ENCODE measurements at regions not wholly inside any gene's neighbourhood (a gene's known extent, or its start where the extent isn't known, plus 50 kb on each side); places are given as distances from the start of the nearest gene placed in this dataset.

DNA sequence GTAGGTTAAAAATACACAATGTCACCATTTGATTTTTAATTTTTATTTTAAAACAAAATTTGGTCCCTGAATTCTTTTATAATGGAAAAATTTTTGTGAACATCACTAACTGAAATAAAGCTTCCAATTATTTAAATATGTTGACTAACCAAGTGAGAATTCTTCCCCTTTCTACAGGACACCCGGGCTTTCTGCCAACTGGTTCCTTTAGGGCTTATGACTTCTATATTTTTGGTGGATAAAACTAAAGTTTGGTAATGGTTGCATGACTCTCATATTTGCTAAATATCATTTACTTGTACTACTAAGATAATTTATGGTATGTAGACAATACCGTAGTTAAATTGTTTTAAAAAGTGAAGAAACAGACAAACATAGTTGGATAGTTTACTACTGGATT lies 291.0 kb upstream of the DOK6 start:
- DNase-seq, result no peak

DNA sequence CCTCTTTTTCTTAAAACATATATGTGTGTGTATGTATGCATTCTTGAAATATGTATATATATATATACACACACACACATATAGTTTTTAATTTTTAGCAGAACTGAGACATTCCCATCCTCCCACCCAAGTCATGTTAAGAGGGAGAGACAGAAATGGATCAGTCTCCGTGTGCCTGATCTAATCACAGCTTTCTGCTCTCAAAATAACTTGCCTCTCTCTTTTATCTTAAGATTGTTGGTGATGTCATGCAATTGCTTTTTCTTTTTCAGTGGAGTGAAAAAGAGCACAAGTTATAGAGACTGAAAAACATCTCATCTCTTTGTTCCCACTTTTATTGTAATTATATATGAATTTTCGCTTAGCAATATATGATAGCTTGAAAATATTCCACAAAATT lies 279.9 kb upstream of the DOK6 start:
- no peak for DNase-seq

DNA sequence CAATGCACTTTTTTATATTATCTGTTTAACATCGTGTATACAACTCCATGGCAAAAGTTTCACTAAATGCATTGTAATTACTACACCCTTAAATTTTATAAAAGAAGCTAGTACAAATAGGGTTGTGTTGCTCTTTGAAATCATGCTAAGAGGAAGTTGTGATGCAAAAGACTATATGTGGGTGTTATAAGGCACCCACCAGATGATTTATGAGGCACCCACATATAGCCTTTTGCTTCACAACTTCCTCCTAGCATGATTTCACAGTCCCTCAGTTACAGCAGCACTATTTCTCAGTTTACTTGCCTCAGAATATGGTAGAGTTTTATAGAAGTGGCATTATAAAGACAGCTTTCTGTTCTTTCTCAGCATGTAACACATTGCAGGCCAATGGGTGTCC lies 277.3 kb upstream of the DOK6 start:
- DNase-seq, result no peak

DNA sequence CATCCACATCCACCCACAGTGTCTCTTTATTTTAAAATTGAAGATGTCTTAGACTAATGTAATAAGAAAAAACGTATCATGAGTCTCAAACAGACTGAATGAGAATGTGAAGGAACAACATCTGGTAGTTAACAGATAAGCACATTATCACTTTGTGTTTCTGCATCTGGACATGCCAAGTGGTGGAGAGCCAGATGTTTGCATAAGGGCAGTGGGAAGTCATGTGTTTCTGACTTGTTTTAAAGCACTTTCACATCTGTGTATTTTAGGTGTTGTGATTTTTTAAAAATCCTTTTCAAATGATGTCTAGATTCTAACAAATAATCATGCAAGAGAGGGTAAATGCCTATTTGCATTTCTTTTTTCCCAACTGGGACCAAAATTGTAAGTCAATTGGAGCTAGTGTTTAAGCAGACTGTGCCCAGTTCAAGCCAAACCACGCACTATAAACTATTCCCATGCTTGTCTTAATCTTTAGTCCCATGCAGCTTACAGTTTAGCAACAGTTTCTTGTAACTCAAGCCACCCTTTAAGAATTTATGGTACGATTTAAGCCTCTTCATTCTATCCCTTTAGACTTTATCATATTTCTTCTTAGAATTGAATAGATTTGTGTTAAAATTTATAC lies 272.7 kb upstream of the DOK6 start:
- no peak for DNase-seq

DNA sequence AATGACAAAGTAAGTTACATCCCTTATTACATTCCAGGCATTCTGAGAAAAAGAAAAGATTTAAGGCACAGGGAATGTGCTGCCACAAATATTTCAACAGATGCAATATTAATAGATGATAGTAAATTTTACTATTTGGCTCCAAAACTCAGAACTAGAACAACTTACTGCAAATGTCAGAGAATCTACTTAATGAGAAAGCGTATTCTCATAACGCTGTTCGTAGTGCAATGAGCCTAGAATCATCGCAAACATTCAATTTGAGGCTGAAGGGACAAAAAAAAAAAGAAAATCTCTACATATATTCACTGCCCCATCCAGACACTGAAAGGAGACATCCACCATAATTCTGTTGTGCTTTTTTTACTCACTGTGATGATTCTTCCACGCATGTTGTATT lies 272.1 kb upstream of the DOK6 start:
- DNase-seq, result no peak

DNA sequence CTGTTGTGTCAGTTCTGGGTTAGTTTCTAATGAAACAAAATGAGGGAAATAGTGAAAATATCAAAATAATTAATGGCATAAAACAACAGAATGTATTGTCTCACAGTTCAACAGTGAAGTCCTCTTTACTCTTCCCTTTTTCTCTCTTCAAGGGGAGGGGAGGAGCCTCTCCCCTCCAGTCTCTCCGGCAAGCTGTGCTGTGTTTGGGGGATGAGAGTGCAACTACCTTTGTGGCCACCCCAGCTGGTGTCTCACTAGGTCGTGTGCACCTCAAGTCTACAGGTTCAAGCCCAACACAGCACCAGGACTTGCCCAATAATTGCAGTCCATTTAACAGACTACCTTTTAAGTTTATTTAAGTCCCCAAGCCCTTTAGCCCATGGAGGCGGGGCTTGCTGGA lies 271.7 kb upstream of the DOK6 start:
- DNase-seq, result no peak

DNA sequence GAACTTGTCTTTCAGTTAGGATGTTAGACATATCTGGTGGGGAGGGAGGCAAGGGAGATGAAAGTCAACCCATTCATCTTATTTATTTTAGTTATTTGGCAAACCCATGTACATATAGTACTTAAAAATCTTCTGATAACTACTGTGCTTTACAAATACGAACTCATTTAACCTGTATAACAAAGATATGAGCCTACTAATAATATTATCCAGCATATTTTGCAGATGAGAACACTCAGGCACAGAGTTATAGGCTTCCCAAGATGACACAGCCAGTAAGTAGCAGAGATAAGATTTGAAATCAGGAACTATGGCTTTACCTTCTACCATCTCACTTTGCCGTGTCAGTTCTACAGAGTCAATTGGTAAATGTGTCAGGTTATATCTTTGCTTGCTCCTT lies 262.6 kb upstream of the DOK6 start:
- no peak for DNase-seq

DNA sequence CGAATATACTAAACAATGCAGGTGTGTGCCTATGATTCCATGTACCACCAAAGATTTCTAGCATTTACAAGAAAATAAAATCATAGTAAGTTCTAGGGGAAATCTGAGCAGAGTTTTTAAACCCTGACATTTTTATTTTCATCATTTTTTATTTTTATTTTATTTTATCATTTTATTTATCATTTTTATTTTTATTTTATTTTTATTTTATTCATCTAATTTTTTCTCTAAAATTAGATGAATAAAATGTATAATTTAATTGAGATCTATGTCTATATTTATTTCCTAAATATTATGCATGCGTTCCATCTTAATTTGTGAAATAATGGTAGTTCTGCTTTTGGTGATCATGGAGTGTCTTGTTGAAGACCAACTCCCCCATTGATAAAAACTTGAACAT lies 257.6 kb upstream of the DOK6 start:
- no peak for DNase-seq

DNA sequence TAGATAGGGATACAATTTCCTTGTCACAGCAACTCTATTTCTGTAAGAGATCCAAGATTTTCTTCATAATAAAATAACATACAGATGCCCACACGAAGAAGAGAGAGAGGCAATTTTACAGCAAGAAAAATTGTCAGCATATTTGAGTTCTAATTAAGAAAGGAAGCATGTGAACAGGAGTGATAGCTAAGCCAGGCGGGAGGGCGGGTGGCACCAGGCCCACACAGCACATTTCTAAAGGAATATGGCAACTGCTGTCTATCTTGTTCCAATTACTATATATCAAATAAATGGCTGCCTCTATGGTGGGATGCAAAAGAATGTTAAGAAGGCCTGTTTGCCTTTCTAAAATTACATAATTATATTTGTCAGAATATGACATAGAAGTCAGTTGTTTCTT lies 248.3 kb upstream of the DOK6 start:
- no peak for DNase-seq

DNA sequence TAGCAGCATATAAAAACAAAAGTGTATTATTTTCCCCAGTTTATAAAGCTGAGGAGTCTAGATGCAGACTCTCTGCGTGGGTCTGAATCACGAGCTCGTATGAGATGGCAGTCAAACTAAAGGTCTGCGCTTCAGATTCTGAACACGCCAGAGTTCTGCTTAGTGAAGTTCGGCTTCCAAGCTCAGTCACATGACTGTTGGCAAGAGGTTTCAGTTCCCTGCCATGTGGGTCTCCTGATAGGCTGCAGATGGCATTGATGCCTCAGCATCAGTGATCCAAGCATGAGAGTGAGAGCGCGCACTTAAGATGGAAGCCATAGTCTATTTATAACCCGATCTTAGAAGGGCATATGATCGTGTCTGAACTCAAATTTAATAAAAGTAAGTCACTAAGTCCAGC lies 242.8 kb upstream of the DOK6 start:
- DNase-seq, result no peak

DNA sequence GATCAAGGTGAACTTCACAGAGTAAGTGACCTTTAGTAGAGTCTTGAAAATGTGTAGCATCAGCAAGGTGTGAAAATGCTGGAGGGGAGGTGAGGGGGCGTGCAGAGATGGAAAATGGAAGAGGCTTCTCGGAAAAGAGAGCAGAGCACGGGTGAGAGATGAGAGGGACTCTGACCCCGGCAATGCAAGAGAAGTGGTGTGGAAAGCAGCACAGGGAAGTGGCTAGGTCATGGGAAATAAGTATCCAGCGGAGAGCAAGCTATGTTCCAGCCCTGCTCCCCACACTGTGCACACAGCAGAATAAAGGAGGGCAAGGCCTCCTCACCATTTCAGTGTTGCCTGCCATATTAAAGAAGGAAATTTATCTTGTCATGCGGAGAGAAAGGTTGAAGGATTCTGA lies 241.7 kb upstream of the DOK6 start:
- DNase-seq, result no peak

DNA sequence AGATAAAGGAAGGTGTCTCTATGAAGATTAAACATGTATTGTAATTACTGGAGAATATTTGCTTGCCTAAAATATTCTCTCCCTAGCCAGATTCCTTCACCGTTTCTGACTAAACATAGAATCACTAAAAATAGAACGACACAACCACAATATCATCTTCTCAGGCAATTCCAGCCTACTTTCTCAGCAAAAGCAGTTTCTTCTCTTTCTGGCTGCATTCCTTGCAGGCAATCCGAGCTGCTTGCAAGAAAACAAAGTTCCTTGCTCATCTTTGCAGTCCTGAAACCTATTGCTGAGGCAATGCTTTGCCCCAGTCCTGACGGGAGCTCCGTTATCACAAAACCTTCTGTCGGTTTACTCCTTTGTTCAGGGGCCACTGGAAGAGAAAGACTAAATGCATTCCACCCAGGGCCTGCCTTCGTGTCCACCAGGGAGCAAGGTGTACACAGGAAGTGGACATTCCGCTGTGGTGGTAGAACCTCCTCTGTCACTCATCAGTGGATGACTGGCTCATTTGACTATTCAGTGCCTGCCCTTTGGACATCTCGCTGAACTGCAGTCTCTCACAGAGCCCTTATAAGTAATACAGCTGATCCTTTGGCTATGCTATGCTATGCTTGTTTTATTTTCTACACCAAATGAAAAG lies 239.2 kb upstream of the DOK6 start:
- DNase-seq, result no peak

DNA sequence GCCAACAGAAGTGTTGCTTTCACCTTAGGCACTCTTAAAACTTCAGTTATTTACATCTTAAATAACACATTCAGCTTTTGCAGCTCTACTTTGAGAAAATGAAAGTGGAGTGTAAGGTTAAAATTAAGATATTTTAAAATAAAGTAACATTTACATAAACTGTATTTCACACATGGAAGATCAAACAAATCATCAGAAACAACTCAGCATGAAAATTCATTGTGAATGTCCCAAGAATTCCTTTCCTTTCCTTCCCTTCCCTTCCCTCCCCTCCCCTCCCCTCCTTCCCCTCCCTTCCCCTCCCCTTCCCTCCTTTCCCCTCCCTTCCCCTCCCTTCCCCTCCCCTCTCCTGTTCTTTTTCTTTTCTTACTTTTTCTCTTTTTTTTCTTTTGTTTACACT lies 238.0 kb upstream of the DOK6 start:
- DNase-seq, result no peak

DNA sequence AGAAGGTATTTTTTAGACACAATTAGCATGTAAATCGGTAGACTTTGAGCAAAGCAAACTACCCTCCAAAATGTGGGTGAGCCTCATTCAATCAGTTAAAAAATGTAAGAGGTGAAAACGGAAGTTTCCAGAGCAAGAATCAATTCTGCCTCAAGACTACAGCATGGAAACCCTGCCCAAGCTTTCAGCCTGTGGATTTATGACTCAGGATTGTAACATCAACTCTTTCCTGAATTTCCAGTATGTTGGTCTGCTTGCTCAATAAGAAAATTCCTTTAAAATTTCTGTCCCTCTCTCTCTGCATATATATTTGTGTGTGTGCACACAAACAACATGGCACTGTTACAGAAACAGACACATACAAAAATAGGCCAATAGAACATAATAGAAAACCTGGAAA lies 228.6 kb upstream of the DOK6 start:
- DNase-seq, result no peak

DNA sequence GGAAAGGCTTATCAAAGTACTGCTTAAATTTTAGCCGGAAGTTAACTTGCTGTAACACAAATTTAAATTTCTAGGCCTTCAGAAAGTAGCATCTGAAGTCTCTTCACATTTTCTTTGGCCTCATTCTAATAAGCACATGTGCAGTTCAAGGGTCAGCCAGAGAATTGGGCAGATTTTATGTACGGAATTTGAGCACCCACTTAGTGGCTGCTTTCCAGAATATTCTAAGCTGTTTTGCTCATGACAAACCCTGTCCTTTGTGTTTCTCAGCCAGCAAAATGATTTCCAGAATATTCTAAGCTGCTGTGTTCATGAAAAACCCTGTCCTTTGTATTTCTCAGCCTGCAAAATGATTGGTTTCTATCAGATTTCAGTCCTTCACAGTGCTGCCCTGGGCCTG lies 225.0 kb upstream of the DOK6 start:
- DNase-seq, result no peak

DNA sequence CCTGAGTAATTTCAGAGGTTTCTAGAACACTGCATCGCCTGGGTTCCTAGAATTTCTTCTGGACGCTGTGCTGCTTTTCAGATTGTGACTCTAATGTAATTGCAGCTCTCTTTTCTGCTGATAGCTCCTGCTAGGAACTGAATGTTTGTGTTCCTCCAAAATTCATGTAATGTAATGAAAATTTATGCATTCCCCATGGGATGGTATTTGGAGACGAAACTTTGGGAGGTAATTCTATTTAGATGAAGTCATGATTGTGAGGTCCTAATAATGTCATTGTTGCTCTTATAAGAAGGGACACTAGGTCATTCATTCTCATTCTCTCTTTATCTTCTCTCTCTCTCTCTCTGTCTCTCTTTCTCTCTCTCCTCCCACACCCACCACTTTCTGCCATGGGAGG lies 223.9 kb upstream of the DOK6 start:
- no peak for DNase-seq

DNA sequence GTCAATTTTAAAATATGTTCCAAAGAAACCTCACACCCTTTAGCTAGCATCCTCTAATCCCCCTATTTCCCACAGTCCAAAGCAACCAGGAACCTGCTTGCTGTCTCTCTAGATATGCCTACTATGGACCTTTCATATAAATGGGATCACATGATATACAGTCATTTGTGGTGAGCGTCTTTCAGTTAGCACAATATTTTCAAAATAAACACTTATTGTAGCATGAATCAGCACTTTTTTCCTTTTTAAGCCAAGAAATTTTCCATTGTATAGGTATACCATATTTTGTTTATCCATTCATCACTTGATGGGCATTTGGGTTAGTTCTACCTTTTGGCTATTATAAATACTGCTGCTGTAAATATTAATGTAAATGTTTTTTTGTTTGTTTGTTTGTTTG lies 223.0 kb upstream of the DOK6 start:
- DNase-seq, result no peak

DNA sequence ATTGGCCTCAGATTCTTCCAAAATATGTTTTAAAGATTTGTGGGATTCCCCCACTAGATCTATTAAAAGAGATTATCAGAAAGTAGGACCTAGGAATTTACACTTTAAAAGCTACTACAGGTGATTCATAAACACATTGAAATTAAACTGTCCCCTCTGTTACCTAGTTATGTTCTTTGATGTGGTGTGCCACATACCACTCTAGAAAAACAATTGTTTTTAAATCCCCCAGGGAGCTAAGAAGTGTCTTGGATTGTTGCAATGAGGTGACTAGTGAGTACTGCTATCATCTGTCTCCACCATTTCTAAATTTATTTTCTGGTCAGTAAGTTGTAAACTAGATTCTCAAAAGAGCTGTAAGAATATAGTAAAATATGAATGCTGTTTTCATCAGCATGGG lies 214.5 kb upstream of the DOK6 start:
- DNase-seq, result no peak

DNA sequence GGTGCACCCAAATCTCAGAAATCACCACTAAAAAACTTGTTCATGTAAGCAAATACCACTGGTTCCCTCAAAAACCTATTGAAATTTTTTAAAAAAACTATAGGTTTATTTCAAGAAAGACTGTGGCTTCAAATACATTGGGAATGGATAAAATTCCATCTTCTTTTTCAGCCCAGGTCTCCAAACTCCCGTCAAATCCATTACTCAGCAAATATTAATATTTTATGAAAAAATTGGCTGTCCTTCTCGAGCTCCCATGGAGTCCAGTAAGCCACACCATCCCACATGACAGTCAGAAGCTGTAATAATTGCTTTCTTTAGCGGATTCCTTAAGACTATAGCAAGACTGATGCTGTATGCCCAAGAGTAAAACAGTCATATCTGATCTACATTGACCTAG lies 204.4 kb upstream of the DOK6 start:
- DNase-seq, result no peak

DNA sequence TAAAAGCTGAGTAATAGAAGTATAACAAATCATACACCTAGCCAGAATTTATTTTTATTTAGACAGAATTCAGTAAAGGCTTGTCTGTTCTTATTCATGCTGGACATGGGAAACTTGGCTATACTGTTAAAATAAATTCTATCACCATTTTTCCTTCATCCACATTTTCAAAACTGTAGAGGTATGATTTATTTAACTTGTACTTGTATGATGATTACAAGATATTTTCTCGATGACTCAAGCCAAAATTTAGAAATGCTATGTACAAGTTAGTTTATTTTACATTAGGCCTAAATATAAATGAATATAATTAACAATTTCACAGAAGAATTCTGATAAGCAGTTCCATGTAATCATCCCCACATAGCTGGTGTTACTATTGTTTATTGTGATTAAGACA lies 194.8 kb upstream of the DOK6 start:
- no peak for DNase-seq

DNA sequence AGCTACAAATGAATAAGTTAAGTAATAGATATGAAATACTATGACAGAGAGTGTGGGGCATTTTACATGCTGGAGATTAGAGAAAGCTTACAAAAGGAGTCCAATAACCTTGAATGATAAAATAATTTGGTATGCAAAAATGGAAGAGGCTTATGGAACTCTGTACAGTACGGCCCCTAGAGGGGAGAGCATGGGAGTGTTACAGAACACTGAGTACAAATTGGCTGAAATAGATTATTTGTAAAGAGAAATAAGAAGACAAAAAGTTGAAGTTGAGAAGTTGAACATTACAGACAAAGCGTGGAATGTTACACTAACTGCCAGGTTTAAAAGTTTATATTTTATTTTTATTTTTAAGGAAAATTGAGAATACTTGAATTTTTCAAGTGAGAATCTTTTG lies 192.1 kb upstream of the DOK6 start:
- no peak for DNase-seq

DNA sequence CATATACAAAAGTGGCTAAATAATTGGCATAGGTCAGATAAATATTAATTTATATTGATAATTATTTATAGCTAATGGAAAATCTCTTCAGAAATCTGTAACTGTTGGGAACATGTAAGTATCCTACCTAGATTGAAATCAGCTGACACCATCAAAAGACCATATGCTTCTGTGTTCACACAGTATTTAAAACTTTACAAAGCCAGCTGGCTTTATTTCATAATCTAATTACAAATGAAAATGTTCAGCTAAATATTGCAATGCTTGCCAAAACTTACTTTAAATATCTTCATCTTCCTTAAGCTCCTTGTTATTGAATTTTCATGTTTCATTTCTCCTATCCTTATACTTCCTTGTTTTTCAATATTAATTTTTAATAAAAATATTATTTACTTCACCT lies 190.9 kb upstream of the DOK6 start:
- no peak for DNase-seq

DNA sequence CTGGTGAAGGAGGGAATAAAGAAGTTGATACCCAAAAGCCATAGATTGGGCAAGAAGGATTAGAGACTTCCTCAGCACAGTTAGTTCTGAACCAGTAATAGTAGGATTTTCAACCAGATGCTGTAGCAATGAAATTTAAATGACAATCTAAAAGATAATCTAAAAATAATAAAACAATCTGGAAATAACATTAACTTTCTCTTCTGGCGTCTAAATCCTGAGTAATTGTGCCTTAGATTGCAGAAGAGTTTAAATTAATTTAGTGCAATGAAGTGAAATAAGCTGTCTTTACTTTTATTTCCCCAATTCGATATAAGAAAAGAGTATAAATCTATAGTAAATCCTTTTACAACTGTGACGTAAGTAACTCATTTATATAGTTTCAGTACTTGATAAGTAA lies 186.8 kb upstream of the DOK6 start:
- no peak for DNase-seq

DNA sequence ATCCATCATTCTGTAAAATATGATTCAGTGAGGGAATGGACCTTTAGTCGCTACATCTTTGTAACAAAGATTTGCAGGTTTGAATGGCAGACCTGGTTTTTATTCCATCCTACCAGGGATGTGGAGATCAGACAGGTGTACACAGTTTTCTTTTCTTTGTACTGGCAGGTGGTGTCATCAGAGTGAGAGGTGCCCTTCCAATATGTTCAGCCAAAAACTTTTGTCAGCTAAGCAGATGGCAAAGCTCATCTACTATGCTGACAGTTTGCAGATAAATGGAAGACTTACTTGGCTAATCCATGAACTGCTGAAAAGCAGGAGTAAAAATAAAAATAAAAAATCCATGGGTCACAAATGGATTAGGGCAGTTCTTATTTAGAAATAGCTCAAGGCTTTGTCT lies 185.5 kb upstream of the DOK6 start:
- no peak for DNase-seq

DNA sequence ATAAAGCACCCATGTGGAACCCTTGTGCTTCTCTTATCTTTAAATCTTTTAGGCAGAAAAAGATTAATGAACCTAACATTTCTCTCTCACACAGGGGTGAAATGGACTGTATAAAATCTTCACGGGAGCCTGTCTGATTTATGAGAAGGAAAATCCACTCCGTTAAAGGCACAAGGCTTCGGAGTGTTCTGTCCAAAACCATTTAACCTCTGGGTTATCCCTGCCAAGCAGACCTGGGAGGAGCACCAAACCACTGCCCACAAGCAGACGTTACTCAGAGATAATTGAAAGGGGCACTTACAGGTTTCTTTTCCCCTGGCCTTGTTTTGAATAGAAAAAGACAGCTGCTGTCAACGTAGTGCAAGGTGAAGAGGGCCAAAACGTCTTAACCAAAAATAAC lies 184.4 kb upstream of the DOK6 start:
- peak; percentile 69 for DNase-seq
